ENCODE measurements at regions not wholly inside any gene's neighbourhood (a gene's known extent, or its start where the extent isn't known, plus 50 kb on each side); places are given as distances from the start of the nearest gene placed in this dataset.

- Histone ChIP-seq H3K4me1 (ENCODE audit: control insufficient read depth, insufficient read depth, low read length, poor library complexity, severe bottlenecking) (no peaks in the 10 kb centered on the region), H3K36me3 (ENCODE audit: control insufficient read depth, insufficient read depth, low read length) (no peaks in the 10 kb centered on the region), H3K27ac (ENCODE audit: low read depth, low read length, severe bottlenecking) (no peak overlapping the region), H3K4me3 (ENCODE audit: extremely low read depth, insufficient read depth, low read length, poor library complexity, severe bottlenecking) (no peak overlapping the region), H3K9me3 (ENCODE audit: control insufficient read depth, low read length) (no peaks in the 10 kb centered on the region)
- no CpG with 5 or more reads among the region's 3 CpGs for WGBS, 2 experiments (ENCODE audit: insufficient coverage in 2 of 2)
These were observed 157.0 kb downstream of the CBLL2 start for GRCh38 chrX:22429704-22430103.

- Histone ChIP-seq H3K27ac (ENCODE audit: low read depth, low read length, severe bottlenecking) (no peak overlapping the region), H3K9me3 (ENCODE audit: control insufficient read depth, low read length) (no peaks in the 10 kb centered on the region), H3K4me3 (ENCODE audit: extremely low read depth, insufficient read depth, low read length, poor library complexity, severe bottlenecking) (no peak overlapping the region), H3K4me1 (ENCODE audit: control insufficient read depth, insufficient read depth, low read length, poor library complexity, severe bottlenecking) (no peaks in the 10 kb centered on the region), H3K36me3 (ENCODE audit: control insufficient read depth, insufficient read depth, low read length) (no peaks in the 10 kb centered on the region)
- 100% methylated on average over 2 of the region's 5 CpGs; no CpG with 5 or more reads in 1 of the 2 experiments for WGBS, 2 experiments (ENCODE audit: insufficient coverage in 2 of 2)
These were observed 158.0 kb downstream of the CBLL2 start for GRCh38 chrX:22430701-22431100.

GRCh38 chrX:22433292-22434070 is 160.8 kb downstream of the CBLL2 start:
- Histone ChIP-seq H3K27ac (ENCODE audit: low read depth, low read length, severe bottlenecking) (no peak overlapping the region), H3K36me3 (ENCODE audit: control insufficient read depth, insufficient read depth, low read length) (no peaks in the 10 kb centered on the region), H3K4me1 (ENCODE audit: control insufficient read depth, insufficient read depth, low read length, poor library complexity, severe bottlenecking) (no peaks in the 10 kb centered on the region), H3K9me3 (ENCODE audit: control insufficient read depth, low read length) (no peaks in the 10 kb centered on the region), H3K4me3 (ENCODE audit: extremely low read depth, insufficient read depth, low read length, poor library complexity, severe bottlenecking) (no peak overlapping the region)
- 96 to 100% methylated on average over 1 to 5 of the region's 12 CpGs for WGBS, 2 experiments (ENCODE audit: insufficient coverage in 2 of 2)

- Histone ChIP-seq H3K4me1 (ENCODE audit: control insufficient read depth, insufficient read depth, low read length, poor library complexity, severe bottlenecking) (no peaks in the 10 kb centered on the region), H3K27ac (ENCODE audit: low read depth, low read length, severe bottlenecking) (no peak overlapping the region), H3K36me3 (ENCODE audit: control insufficient read depth, insufficient read depth, low read length) (no peaks in the 10 kb centered on the region), H3K4me3 (ENCODE audit: extremely low read depth, insufficient read depth, low read length, poor library complexity, severe bottlenecking) (no peak overlapping the region), H3K9me3 (ENCODE audit: control insufficient read depth, low read length) (no peaks in the 10 kb centered on the region)
- WGBS, 2 experiments (ENCODE audit: insufficient coverage in 2 of 2), result no CpG with 5 or more reads among the region's 1 CpG
These were observed 173.2 kb downstream of the CBLL2 start for GRCh38 chrX:22445880-22446279.

GRCh38 chrX:22462959-22463358 is 190.2 kb downstream of the CBLL2 start:
- no CpG with 5 or more reads among the region's 2 CpGs for WGBS, 2 experiments (ENCODE audit: insufficient coverage in 2 of 2)
- Histone ChIP-seq H3K36me3 (ENCODE audit: control insufficient read depth, insufficient read depth, low read length) (no peaks in the 10 kb centered on the region), H3K27ac (ENCODE audit: low read depth, low read length, severe bottlenecking) (no peak overlapping the region), H3K4me1 (ENCODE audit: control insufficient read depth, insufficient read depth, low read length, poor library complexity, severe bottlenecking) (no peaks in the 10 kb centered on the region), H3K4me3 (ENCODE audit: extremely low read depth, insufficient read depth, low read length, poor library complexity, severe bottlenecking) (no peak overlapping the region), H3K9me3 (ENCODE audit: control insufficient read depth, low read length) (no peaks in the 10 kb centered on the region)

- WGBS, 2 experiments (ENCODE audit: insufficient coverage in 2 of 2), result no CpG with 5 or more reads among the region's 2 CpGs
- Histone ChIP-seq H3K4me3 (ENCODE audit: extremely low read depth, insufficient read depth, low read length, poor library complexity, severe bottlenecking) (no peak overlapping the region), H3K36me3 (ENCODE audit: control insufficient read depth, insufficient read depth, low read length) (no peaks in the 10 kb centered on the region), H3K4me1 (ENCODE audit: control insufficient read depth, insufficient read depth, low read length, poor library complexity, severe bottlenecking) (no peaks in the 10 kb centered on the region), H3K9me3 (ENCODE audit: control insufficient read depth, low read length) (no peaks in the 10 kb centered on the region), H3K27ac (ENCODE audit: low read depth, low read length, severe bottlenecking) (no peak overlapping the region)
These were observed 194.9 kb downstream of the CBLL2 start for GRCh38 chrX:22467571-22467970.

- H3K9me3 ChIP-seq (ENCODE audit: control insufficient read depth, low read length), result no peaks in the 10 kb centered on the region
- H3K4me1 ChIP-seq (ENCODE audit: control insufficient read depth, insufficient read depth, low read length, poor library complexity, severe bottlenecking), result no peaks in the 10 kb centered on the region
- WGBS, 2 experiments (ENCODE audit: insufficient coverage in 2 of 2), result no CpG with 5 or more reads among the region's 2 CpGs
- H3K4me3 ChIP-seq (ENCODE audit: extremely low read depth, insufficient read depth, low read length, poor library complexity, severe bottlenecking), result no peak overlapping the region
- no peak overlapping the region for H3K27ac ChIP-seq (ENCODE audit: low read depth, low read length, severe bottlenecking)
- H3K36me3 ChIP-seq (ENCODE audit: control insufficient read depth, insufficient read depth, low read length), result no peaks in the 10 kb centered on the region
These were observed 208.7 kb downstream of the CBLL2 start for GRCh38 chrX:22481436-22481835.

- 100% methylated on average over 1 of the region's 6 CpGs; no CpG with 5 or more reads in 1 of the 2 experiments for whole genome bisulfite sequencing, 2 experiments (ENCODE audit: insufficient coverage in 2 of 2)
- no peak overlapping the region for H3K27ac ChIP-seq (ENCODE audit: low read depth, low read length, severe bottlenecking)
- no peaks in the 10 kb centered on the region for H3K36me3 ChIP-seq (ENCODE audit: control insufficient read depth, insufficient read depth, low read length)
- H3K4me1 ChIP-seq (ENCODE audit: control insufficient read depth, insufficient read depth, low read length, poor library complexity, severe bottlenecking), result no peaks in the 10 kb centered on the region
- no peaks in the 10 kb centered on the region for H3K9me3 ChIP-seq (ENCODE audit: control insufficient read depth, low read length)
- no peak overlapping the region for H3K4me3 ChIP-seq (ENCODE audit: extremely low read depth, insufficient read depth, low read length, poor library complexity, severe bottlenecking)
These were observed 213.6 kb downstream of the CBLL2 start for GRCh38 chrX:22486296-22486695.

GRCh38 chrX:22516893-22517292 is 244.2 kb downstream of the CBLL2 start:
- 100% methylated on average over 1 of the region's 5 CpGs; no CpG with 5 or more reads in 1 of the 2 experiments for WGBS, 2 experiments (ENCODE audit: insufficient coverage in 2 of 2)
- Histone ChIP-seq H3K9me3 (ENCODE audit: control insufficient read depth, low read length) (no peaks in the 10 kb centered on the region), H3K4me1 (ENCODE audit: control insufficient read depth, insufficient read depth, low read length, poor library complexity, severe bottlenecking) (peaks cover 5% of the 10 kb centered on the region), H3K4me3 (ENCODE audit: extremely low read depth, insufficient read depth, low read length, poor library complexity, severe bottlenecking) (no peak overlapping the region), H3K27ac (ENCODE audit: low read depth, low read length, severe bottlenecking) (no peak overlapping the region), H3K36me3 (ENCODE audit: control insufficient read depth, insufficient read depth, low read length) (no peaks in the 10 kb centered on the region)

- Histone ChIP-seq H3K27ac (ENCODE audit: low read depth, low read length, severe bottlenecking) (no peak overlapping the region), H3K9me3 (ENCODE audit: control insufficient read depth, low read length) (no peaks in the 10 kb centered on the region), H3K36me3 (ENCODE audit: control insufficient read depth, insufficient read depth, low read length) (no peaks in the 10 kb centered on the region), H3K4me1 (ENCODE audit: control insufficient read depth, insufficient read depth, low read length, poor library complexity, severe bottlenecking) (peaks cover 5% of the 10 kb centered on the region), H3K4me3 (ENCODE audit: extremely low read depth, insufficient read depth, low read length, poor library complexity, severe bottlenecking) (no peak overlapping the region)
- WGBS, 2 experiments (ENCODE audit: insufficient coverage in 2 of 2), result 100% methylated on average over 1 to 2 of the region's 5 CpGs
These were observed 247.6 kb downstream of the CBLL2 start for GRCh38 chrX:22520128-22520828.

GRCh38 chrX:22526339-22526738 is 253.6 kb downstream of the CBLL2 start:
- H3K4me3 ChIP-seq (ENCODE audit: extremely low read depth, insufficient read depth, low read length, poor library complexity, severe bottlenecking), result no peak overlapping the region
- H3K36me3 ChIP-seq (ENCODE audit: control insufficient read depth, insufficient read depth, low read length), result no peaks in the 10 kb centered on the region
- WGBS, 2 experiments (ENCODE audit: insufficient coverage in 2 of 2), result 100% methylated on average over 2 of the region's 3 CpGs; no CpG with 5 or more reads in 1 of the 2 experiments
- H3K9me3 ChIP-seq (ENCODE audit: control insufficient read depth, low read length), result no peaks in the 10 kb centered on the region
- H3K27ac ChIP-seq (ENCODE audit: low read depth, low read length, severe bottlenecking), result no peak overlapping the region
- no peaks in the 10 kb centered on the region for H3K4me1 ChIP-seq (ENCODE audit: control insufficient read depth, insufficient read depth, low read length, poor library complexity, severe bottlenecking)

All from mesodermal cell (in vitro differentiated cells).